ENCODE measurements at regions not wholly inside any gene's neighbourhood (a gene's known extent, or its start where the extent isn't known, plus 50 kb on each side); places are given as distances from the start of the nearest gene placed in this dataset.

DNA sequence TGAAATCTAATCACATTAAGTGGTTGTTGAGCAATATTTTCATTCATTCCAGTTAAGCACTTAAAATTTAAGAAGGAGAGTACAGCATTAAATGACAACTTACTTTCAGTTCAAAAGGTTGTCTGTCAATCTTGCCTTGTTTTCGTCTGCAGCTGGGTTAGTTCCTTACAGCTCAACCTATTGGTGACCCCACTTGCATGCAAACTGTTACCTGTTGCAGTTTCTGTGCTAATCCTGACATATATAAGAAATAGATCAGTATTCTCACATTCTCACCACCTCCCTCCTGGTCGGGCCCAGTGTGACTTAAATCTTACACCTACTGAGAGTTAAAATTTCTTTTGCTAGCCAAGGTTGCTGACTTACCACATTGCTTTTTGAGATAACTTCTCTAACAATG, 191.8 kb upstream of the SMC2 start:
- Histone ChIP-seq H3K27ac (ENCODE audit: low read length) (no peak overlapping the region), H3K9me3 (ENCODE audit: control insufficient read depth, insufficient read depth, low read depth, low read length) (no peaks in the 10 kb centered on the region), H3K36me3 (ENCODE audit: control insufficient read depth, insufficient read depth, low read length) (no peaks in the 10 kb centered on the region), H3K4me3 (ENCODE audit: low read depth in 2 of 2, low read length in 2 of 2) (no peak overlapping the region), H3K4me1 (ENCODE audit: control insufficient read depth, insufficient read depth, low read length) (no peaks in the 10 kb centered on the region), H3K27me3 (ENCODE audit: control insufficient read depth, insufficient read depth, low read length) (no peaks in the 10 kb centered on the region)
- ChIA-PET CTCF (no interaction called here), POLR2A (no interaction called here)
- in situ Hi-C loops (cut with HindIII; ENCODE audit: low pct_unique_long_range_greater_than_20kb, low sequenced_read_pairs), result no loop called here
- intact Hi-C loops (cut with micrococcal nuclease; ENCODE audit: unreplicated experiment), result no loop called here
- BruUV-seq (replicated peaks), result no TSS peak
- ATAC-seq, result no peak
- no peak for TF ChIP-seq POLR2AphosphoS5 (IDR thresholded peaks at IDR 0.05; ENCODE audit: low read depth, low read length)
- TF ChIP-seq, protein P1, sequence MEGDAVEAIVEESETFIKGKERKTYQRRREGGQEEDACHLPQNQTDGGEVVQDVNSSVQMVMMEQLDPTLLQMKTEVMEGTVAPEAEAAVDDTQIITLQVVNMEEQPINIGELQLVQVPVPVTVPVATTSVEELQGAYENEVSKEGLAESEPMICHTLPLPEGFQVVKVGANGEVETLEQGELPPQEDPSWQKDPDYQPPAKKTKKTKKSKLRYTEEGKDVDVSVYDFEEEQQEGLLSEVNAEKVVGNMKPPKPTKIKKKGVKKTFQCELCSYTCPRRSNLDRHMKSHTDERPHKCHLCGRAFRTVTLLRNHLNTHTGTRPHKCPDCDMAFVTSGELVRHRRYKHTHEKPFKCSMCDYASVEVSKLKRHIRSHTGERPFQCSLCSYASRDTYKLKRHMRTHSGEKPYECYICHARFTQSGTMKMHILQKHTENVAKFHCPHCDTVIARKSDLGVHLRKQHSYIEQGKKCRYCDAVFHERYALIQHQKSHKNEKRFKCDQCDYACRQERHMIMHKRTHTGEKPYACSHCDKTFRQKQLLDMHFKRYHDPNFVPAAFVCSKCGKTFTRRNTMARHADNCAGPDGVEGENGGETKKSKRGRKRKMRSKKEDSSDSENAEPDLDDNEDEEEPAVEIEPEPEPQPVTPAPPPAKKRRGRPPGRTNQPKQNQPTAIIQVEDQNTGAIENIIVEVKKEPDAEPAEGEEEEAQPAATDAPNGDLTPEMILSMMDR (IDR thresholded peaks at IDR 0.05), result no peak
- no peak for TF ChIP-seq SIN3A (IDR thresholded peaks at IDR 0.05; ENCODE audit: borderline replicate concordance, insufficient read depth, low read depth, low read length)
- no peak for TF ChIP-seq TCF7L2 (IDR thresholded peaks at IDR 0.05; ENCODE audit: low read depth, low read length)
- no peak for TF ChIP-seq REST (IDR thresholded peaks at IDR 0.05; ENCODE audit: insufficient read depth in 1 of 2, low read depth in 2 of 2, low read length in 1 of 2)
- no peak for DNase-seq (ENCODE audit: low read depth, low spot score)

DNA sequence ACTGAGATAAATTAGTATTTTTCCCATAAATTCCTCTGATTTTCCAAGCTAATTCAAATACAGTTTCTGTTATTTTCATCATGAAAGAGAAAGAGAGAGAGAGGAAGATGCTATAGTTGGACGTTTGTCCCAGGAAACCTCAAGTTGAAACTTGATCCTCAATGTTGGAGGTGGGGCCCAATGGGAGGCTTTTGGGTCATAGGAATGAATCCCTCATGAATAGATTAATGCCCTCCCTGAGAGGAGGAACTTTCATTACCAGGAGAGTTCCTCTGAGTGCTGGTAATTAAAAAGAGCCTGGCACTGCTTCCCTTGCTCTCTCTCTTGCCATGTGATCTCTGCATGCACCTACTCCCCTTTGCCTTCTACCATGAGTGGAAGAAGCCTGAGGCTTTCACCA, 189.9 kb upstream of the SMC2 start:
- Histone ChIP-seq H3K9me3 (ENCODE audit: control insufficient read depth, insufficient read depth, low read depth, low read length) (no peaks in the 10 kb centered on the region), H3K27ac (ENCODE audit: low read length) (no peak overlapping the region), H3K4me3 (ENCODE audit: low read depth in 2 of 2, low read length in 2 of 2) (no peak overlapping the region), H3K4me1 (ENCODE audit: control insufficient read depth, insufficient read depth, low read length) (no peaks in the 10 kb centered on the region), H3K36me3 (ENCODE audit: control insufficient read depth, insufficient read depth, low read length) (no peaks in the 10 kb centered on the region), H3K27me3 (ENCODE audit: control insufficient read depth, insufficient read depth, low read length) (no peaks in the 10 kb centered on the region)
- ChIA-PET CTCF (no interaction called here), POLR2A (no interaction called here)
- ATAC-seq, result no peak
- intact Hi-C loops (cut with micrococcal nuclease; ENCODE audit: unreplicated experiment) (no loop called here), in situ Hi-C loops (cut with HindIII; ENCODE audit: low pct_unique_long_range_greater_than_20kb, low sequenced_read_pairs) (no loop called here)
- no peak for DNase-seq (ENCODE audit: low read depth, low spot score)
- TF ChIP-seq, protein P1 (IDR thresholded peaks at IDR 0.05), result no peak
- no peak for TF ChIP-seq POLR2AphosphoS5 (IDR thresholded peaks at IDR 0.05; ENCODE audit: low read depth, low read length)
- TF ChIP-seq REST (IDR thresholded peaks at IDR 0.05; ENCODE audit: insufficient read depth in 1 of 2, low read depth in 2 of 2, low read length in 1 of 2), result no peak
- BruUV-seq (replicated peaks), result no TSS peak
